ENCODE measurements at regions not wholly inside any gene's neighbourhood (a gene's known extent, or its start where the extent isn't known, plus 50 kb on each side); places are given as distances from the start of the nearest gene placed in this dataset.

DNA sequence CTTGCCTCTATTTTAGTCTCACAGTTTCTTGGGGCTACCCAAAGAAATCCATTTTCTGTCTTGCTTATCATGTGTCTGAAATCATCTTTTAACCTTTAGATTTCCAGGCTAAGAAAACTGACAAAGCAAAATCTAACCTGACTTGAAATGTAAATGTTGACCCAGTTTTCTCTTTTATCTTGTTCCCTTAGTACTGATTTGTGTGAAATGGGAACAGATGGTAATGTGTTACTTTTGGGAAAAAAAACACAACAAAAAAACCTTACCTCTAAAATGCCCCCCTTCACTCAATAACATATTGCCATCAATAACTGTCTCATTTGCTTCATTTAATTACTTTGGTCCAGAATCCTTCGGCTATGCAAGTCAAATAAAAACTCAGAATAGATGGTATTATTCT lies 383.2 kb upstream of the DCN start:
- Mint-ChIP-seq H3K27me3 (ENCODE audit: low read depth) (no peaks in the 10 kb centered on the region), H3K4me1 (ENCODE audit: low read depth) (peaks cover 36% of the 10 kb centered on the region), H3K36me3 (ENCODE audit: insufficient read depth in 2 of 2) (peaks cover 0 to 2% of the 10 kb centered on the region in 2 donors), H3K4me3 (no peak overlapping the region), H3K9me3 (peaks cover 0 to 2% of the 10 kb centered on the region in 2 donors), H3K27ac (no peak overlapping the region)
- DNase-seq (no peak), ATAC-seq (replicated peaks in 1 of 2) (no peak)

DNA sequence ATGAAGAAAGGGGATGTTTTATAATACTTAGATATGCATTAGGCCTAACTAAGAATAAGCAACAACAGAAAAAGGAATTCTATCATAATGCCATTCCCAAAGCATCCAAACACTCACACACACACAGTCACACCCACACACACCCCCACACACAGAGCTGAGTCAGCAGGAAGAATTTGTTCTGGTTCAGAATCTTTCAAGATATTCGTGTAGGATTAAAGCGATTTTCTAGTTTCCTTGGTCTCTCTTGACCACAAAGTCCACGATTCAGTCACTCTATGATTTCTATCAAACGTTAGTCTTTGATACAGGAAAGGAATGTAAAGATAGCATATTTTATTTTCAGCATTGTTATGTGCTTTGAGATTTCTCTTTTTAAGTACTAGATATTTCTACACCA lies 382.6 kb upstream of the DCN start:
- peaks cover 36% of the 10 kb centered on the region for H3K4me1 Mint-ChIP-seq (ENCODE audit: low read depth)
- peak; percentile 5 to 12 for DNase-seq

DNA sequence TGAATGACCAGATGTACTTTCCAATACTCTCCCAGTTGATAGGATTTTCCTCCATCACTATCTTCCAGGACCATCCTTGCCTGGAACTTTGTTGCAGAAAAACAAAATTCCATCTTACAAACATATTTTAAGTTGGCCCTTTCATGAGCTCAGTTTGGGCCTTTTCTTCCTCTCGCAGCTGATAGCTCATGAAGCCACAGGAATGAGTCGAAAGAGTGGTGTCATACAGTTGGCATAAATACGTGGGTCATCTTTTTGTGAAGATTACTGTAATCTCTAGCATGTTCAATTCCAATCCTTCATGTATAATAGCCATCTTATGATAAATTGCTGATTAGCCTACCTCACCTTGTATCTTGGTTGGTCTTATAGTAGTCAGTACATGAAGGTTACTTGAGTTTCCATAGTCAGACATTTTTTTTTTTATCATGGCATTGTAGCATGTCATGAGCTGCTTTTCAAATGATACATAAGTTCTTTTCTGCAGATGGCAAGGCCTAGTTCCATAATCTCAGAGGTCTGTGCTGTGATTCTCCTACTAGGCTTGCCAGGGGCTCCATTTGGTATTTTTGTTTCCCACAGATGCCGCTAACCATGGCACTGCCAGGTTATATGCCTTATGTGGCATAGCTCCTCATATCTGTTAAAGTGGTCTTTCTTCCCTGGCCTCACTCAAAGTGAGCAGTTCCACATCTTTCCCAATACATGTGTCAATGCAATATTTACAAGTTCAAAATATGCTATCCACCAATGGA lies 380.6 kb upstream of the DCN start:
- peak in 1 of 2 donors; percentile 45 for ATAC-seq (replicated peaks in 1 of 2)
- H3K27ac Mint-ChIP-seq: peak overlapping the region; percentile 90
- peaks cover 6 to 8% of the 10 kb centered on the region in 2 donors for H3K9me3 Mint-ChIP-seq
- H3K36me3 Mint-ChIP-seq (ENCODE audit: insufficient read depth in 2 of 2): peaks cover 6 to 13% of the 10 kb centered on the region in 2 donors
- H3K27me3 Mint-ChIP-seq (ENCODE audit: low read depth): no peaks in the 10 kb centered on the region
- peak overlapping the region in 1 of 2 donors; percentile 77 for H3K4me3 Mint-ChIP-seq
- DNase-seq: no peak
- peaks cover 36% of the 10 kb centered on the region for H3K4me1 Mint-ChIP-seq (ENCODE audit: low read depth)

More for the DNA sequence above, 382.6 kb upstream of the DCN start:
- peak in 1 of 2 donors; percentile 45 for ATAC-seq (replicated peaks in 1 of 2)
- Mint-ChIP-seq H3K27ac (no peak overlapping the region), H3K27me3 (ENCODE audit: low read depth) (no peaks in the 10 kb centered on the region), H3K4me3 (no peak overlapping the region), H3K36me3 (ENCODE audit: insufficient read depth in 2 of 2) (peaks cover 0 to 2% of the 10 kb centered on the region in 2 donors), H3K9me3 (peaks cover 0 to 2% of the 10 kb centered on the region in 2 donors)

DNA sequence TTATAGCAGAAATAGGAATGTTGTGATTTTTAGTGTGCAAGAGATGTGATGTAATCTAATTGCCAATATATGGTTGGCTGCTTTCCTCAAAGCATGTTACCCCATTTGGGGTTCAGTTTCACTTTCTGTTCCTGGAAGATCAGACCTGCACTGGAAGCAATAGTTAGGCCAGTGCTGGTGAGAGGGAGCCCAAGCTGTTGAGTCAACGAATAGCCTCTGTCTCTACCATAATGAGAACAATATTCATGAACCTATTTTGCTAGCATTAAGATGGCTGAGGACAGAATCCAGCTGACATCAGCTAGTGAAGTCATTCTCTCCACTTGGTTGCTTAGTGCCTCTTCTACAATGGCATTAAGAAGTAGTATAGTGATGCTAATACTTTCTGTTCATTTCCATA lies 379.9 kb upstream of the DCN start:
- peaks cover 6 to 13% of the 10 kb centered on the region in 2 donors for H3K36me3 Mint-ChIP-seq (ENCODE audit: insufficient read depth in 2 of 2)
- no peaks in the 10 kb centered on the region for H3K27me3 Mint-ChIP-seq (ENCODE audit: low read depth)
- peak in 1 of 2 donors; percentile 3 for DNase-seq
- H3K4me3 Mint-ChIP-seq: peak overlapping the region in 1 of 2 donors; percentile 77
- peaks cover 36% of the 10 kb centered on the region for H3K4me1 Mint-ChIP-seq (ENCODE audit: low read depth)
- peaks cover 7 to 8% of the 10 kb centered on the region in 2 donors for H3K9me3 Mint-ChIP-seq
- peak; percentile 13 to 56 for ATAC-seq (replicated peaks in 1 of 2)
- H3K27ac Mint-ChIP-seq: peak overlapping the region; percentile 90

DNA sequence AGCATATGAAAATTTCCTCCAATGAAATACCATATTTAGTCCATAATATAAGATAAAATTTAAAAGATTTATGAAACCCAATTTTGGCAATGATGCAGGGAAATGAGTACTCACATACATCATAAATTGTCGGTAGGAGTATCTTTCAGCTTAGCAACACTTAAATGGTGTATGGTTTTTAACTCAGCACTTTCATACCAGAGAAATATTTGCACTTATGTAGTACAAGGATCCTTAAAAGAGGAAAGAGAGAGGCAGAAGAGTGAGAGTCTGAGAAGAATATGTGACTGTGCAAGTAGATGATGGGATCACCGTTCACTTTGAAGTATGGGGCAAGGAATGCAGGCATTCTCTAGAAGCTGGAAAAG lies 379.3 kb upstream of the DCN start:
- Mint-ChIP-seq H3K27me3 (ENCODE audit: low read depth) (no peaks in the 10 kb centered on the region), H3K4me1 (ENCODE audit: low read depth) (peaks cover 33% of the 10 kb centered on the region), H3K9me3 (peaks cover 7 to 8% of the 10 kb centered on the region in 2 donors), H3K36me3 (ENCODE audit: insufficient read depth in 2 of 2) (peaks cover 6 to 13% of the 10 kb centered on the region in 2 donors), H3K4me3 (peak overlapping the region in 1 of 2 donors; percentile 15), H3K27ac (no peak overlapping the region)
- ATAC-seq (replicated peaks in 1 of 2) (no peak), DNase-seq (no peak)

DNA sequence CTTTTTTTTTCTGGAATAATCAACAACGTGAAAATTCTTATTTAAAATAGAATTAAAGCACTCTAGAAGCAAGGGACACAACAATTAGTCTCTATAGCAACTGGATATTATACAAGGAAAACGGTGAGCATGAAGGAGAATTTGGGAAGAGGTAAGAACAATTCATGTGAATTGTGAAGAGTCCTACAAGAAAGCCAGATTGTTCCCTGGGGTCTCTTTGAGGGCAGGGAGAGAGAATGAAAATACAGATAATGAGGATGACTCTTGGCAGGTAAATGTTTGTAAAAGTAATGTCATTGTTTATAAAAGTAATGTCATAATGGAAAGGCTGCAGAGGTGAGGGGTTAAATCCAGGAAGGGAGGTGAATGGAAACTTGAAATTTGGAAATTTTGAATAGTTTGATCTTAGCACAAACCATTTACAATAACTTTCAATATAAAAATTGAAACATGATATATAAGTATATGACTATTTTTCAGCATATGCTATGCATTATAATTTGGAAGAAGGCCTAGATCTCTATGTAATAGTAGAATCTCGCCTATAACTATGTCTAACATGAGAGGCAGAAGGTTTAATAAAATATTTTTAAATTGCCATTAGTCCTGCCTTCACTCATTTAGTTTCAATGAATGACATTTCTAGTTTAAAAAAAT lies 378.8 kb upstream of the DCN start:
- Mint-ChIP-seq H3K36me3 (ENCODE audit: insufficient read depth in 2 of 2) (peaks cover 6 to 13% of the 10 kb centered on the region in 2 donors), H3K4me1 (ENCODE audit: low read depth) (peaks cover 29% of the 10 kb centered on the region), H3K4me3 (no peak overlapping the region), H3K9me3 (peaks cover 7 to 8% of the 10 kb centered on the region in 2 donors), H3K27me3 (ENCODE audit: low read depth) (no peaks in the 10 kb centered on the region), H3K27ac (no peak overlapping the region)
- no peak for DNase-seq
- no peak for ATAC-seq (replicated peaks in 1 of 2)

DNA sequence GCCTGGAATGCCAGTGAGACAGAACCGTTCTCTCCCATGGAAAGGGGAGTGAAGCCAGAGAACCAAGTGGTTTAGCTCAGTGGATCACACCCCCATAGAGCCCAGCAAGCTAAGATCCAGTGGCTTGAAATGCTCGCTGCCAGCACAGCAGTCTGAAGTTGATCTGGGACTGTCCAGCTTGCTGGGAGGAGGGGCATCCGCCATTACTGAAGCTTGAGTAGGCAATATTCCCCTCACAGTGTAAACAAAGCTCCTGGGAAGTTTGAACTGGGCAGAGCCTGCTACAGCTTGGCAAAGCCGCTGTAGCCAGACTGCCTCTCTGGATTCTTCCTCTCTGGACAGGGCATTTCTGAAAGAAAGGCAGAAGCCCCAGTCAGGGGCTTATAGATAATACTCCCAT lies 374.3 kb upstream of the DCN start:
- Mint-ChIP-seq H3K9me3 (peaks cover 6 to 7% of the 10 kb centered on the region in 2 donors), H3K27ac (no peak overlapping the region), H3K4me1 (ENCODE audit: low read depth) (peaks cover 1% of the 10 kb centered on the region), H3K36me3 (ENCODE audit: insufficient read depth in 2 of 2) (peaks cover 6 to 11% of the 10 kb centered on the region in 2 donors), H3K27me3 (ENCODE audit: low read depth) (no peaks in the 10 kb centered on the region), H3K4me3 (no peak overlapping the region)
- ATAC-seq (replicated peaks in 1 of 2): no peak
- DNase-seq: no peak

DNA sequence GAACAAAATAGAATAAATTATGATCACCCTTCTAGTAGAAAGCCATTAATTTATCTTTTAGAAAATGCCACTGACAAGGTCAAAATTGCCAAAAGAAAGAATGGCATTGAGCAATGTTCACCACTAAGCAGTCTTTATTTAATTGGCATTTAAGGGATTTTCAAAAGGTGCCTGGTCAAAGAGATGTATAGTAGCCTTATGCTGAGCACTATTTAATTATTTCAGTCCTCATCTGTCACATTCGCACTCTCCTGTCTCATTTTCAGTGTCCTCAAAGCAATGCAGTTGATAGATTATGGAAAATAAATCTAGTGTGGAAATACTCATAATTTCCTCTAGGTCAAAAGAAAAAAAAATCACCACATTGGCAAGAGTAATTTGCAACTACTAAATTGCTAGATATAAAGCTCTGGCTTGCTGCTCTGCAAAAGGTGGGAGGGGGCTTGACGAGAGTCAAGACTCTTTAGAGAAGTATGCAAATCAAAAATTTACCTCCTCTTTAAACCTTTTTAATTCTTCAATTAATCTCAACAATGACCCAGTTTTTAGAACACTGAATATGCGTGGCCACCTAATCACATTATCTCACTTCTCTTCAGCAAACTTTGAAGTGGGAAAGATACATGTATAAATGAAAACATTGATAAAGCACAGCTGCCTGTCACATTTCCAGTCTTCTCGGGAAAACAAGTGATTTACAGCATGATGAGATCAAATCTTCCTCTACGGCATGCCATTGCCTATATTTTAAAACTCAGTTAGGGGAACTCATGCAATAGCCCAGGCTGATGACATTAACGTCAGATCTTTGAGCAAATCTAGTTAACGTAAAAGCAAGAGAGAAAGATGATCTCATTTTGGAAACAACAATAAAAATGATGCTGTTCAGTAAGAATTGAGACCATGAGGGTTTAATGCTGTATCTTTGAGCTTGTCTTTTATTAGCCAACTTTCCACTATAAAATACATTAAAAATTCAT lies 373.1 kb upstream of the DCN start:
- no peaks in the 10 kb centered on the region for H3K4me1 Mint-ChIP-seq (ENCODE audit: low read depth)
- no peak for DNase-seq
- no peak overlapping the region for H3K27ac Mint-ChIP-seq
- H3K27me3 Mint-ChIP-seq (ENCODE audit: low read depth): no peaks in the 10 kb centered on the region
- peaks cover 6 to 11% of the 10 kb centered on the region in 2 donors for H3K36me3 Mint-ChIP-seq (ENCODE audit: insufficient read depth in 2 of 2)
- ATAC-seq (replicated peaks in 1 of 2): no peak
- no peak overlapping the region for H3K4me3 Mint-ChIP-seq
- H3K9me3 Mint-ChIP-seq: peaks cover 6 to 7% of the 10 kb centered on the region in 2 donors

DNA sequence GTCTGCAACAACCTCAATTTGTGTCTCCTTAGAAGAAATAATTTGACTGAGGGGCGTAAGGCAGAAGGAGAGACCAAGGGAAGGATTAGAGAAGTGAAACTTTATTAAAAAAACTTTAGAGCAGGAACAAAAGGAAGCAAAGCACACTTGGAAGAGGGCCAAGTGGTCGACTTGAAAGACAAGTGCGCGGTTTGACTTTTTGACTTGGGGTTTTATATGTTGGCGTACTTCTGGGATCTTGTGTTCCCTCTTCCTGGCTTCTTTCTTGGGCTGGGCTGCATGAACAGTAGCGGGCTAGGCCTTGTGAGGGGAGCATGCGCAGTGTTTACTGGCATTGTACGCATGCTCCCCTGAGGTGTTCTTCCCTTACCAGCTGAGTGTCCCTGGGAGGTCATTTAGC lies 369.3 kb upstream of the DCN start:
- no peaks in the 10 kb centered on the region for H3K36me3 Mint-ChIP-seq (ENCODE audit: insufficient read depth in 2 of 2)
- no peak for ATAC-seq (replicated peaks in 1 of 2)
- H3K9me3 Mint-ChIP-seq: peaks cover 0 to 7% of the 10 kb centered on the region in 2 donors
- no peaks in the 10 kb centered on the region for H3K4me1 Mint-ChIP-seq (ENCODE audit: low read depth)
- no peaks in the 10 kb centered on the region for H3K27me3 Mint-ChIP-seq (ENCODE audit: low read depth)
- no peak overlapping the region for H3K27ac Mint-ChIP-seq
- no peak for DNase-seq
- no peak overlapping the region for H3K4me3 Mint-ChIP-seq

DNA sequence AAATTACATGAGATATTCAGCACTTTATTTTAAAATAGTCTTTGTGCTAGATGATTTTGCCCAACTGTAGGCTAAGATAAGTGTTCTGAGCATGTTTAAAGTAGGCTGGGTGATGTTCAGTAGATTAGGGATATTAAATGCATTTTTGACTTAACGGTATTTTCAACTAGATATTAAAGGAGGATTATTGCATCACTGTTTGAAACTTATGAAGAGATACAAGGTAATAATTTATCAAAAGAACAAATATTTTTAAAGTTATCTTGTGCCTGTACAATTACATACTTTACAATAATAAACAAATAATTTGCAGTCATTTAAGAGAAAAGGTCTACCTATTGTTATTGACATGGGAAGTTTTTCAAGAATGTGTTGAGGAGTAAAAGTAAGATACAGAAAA lies 368.6 kb upstream of the DCN start:
- Mint-ChIP-seq H3K9me3 (peaks cover 3 to 10% of the 10 kb centered on the region in 2 donors), H3K27me3 (ENCODE audit: low read depth) (no peaks in the 10 kb centered on the region), H3K36me3 (ENCODE audit: insufficient read depth in 2 of 2) (peaks cover under 1% of the 10 kb centered on the region in 2 donors), H3K27ac (no peak overlapping the region), H3K4me3 (no peak overlapping the region), H3K4me1 (ENCODE audit: low read depth) (no peaks in the 10 kb centered on the region)
- no peak for ATAC-seq (replicated peaks in 1 of 2)
- no peak for DNase-seq

DNA sequence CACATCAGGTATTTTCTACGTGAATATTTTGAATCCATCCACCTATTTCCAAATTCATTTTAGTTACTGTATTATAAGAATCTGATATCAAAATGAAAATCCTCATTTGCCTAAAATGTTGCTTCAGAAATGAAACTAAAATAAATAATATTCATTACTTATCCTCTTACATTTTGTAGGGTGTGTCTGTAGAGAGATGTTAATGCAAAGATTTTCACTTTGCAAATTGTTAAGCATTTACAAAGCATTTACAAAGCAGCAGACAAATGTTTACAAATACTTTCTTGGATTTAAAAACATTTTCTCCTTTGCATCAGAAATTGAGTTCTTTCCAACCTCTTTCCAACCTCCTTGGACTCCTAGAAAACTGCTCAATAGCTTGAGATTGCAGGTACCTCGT lies 360.0 kb upstream of the DCN start:
- ATAC-seq (replicated peaks in 1 of 2) (no peak), DNase-seq (no peak)
- peaks cover 1 to 2% of the 10 kb centered on the region in 2 donors for H3K36me3 Mint-ChIP-seq (ENCODE audit: insufficient read depth in 2 of 2)
- no peak overlapping the region for H3K4me3 Mint-ChIP-seq
- no peaks in the 10 kb centered on the region for H3K27me3 Mint-ChIP-seq (ENCODE audit: low read depth)
- peaks cover 3 to 15% of the 10 kb centered on the region in 2 donors for H3K9me3 Mint-ChIP-seq
- H3K4me1 Mint-ChIP-seq (ENCODE audit: low read depth): no peaks in the 10 kb centered on the region
- H3K27ac Mint-ChIP-seq: no peak overlapping the region

DNA sequence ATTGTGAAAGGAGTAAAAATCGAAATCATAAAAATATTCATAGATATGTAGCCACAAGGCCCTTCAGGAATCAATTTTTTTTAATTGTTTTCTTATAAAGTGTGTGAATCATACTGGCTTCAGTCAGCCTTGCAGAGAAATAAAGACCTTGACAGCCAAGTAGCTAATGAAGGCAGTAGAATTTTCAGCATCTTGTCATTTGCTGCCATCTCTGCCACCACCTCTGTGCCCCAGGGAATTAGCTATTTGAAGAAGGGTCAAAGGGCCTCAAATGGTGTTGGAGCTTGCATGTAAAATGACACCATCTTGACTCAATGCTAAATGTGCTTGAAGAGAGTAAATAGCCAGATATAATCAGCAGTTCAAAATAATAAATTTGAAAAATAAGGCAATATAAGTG lies 359.4 kb upstream of the DCN start:
- DNase-seq: no peak

DNA sequence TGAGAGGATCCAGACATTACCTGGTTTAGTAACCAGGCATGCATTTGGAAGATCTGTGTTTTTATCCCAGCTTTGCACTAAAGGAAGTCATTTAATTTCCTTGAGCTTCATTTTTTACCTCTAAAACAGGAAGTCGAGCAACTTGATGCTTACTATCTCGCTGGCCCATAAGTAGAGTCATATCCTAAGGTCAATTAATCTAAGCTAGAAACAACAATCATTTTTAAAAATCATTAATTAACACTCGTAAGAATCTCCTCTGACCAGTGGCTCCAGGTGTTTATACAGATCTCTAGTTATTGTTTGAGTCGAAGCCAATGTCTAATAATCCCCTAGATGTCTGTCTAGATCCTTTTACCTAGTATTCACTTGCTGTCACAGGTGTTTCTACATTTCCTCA lies 355.8 kb upstream of the DCN start:
- H3K27ac Mint-ChIP-seq: no peak overlapping the region
- no peak for ATAC-seq (replicated peaks in 1 of 2)
- no peak overlapping the region for H3K4me3 Mint-ChIP-seq

More for the DNA sequence above, 359.4 kb upstream of the DCN start:
- no peak overlapping the region for H3K27ac Mint-ChIP-seq
- H3K9me3 Mint-ChIP-seq: peaks cover 3 to 13% of the 10 kb centered on the region in 2 donors
- H3K27me3 Mint-ChIP-seq (ENCODE audit: low read depth): no peaks in the 10 kb centered on the region
- H3K36me3 Mint-ChIP-seq (ENCODE audit: insufficient read depth in 2 of 2): peaks cover 1 to 2% of the 10 kb centered on the region in 2 donors
- H3K4me3 Mint-ChIP-seq: no peak overlapping the region
- ATAC-seq (replicated peaks in 1 of 2): no peak
- no peaks in the 10 kb centered on the region for H3K4me1 Mint-ChIP-seq (ENCODE audit: low read depth)

More for the DNA sequence above, 355.8 kb upstream of the DCN start:
- DNase-seq: no peak
- H3K4me1 Mint-ChIP-seq (ENCODE audit: low read depth): no peaks in the 10 kb centered on the region
- no peaks in the 10 kb centered on the region for H3K27me3 Mint-ChIP-seq (ENCODE audit: low read depth)
- H3K9me3 Mint-ChIP-seq: peaks cover 7 to 11% of the 10 kb centered on the region in 2 donors
- peaks cover 4 to 8% of the 10 kb centered on the region in 2 donors for H3K36me3 Mint-ChIP-seq (ENCODE audit: insufficient read depth in 2 of 2)

Data from activated T-cell treated with anti-CD3 and anti-CD28 coated beads, Interleukin-2, amount 50 U/mL, for 72 hours (primary cell).